SKM-1 treated with dmso at 0.1 percent for 144 hours (cell line): ENCODE measurements at regions not wholly inside any gene's neighbourhood (a gene's known extent, or its start where the extent isn't known, plus 50 kb on each side); places are given as distances from the start of the nearest gene placed in this dataset.
"Not testable (repeated sequence)": the region's sequence is repeated elsewhere in the genome, so short reads cannot be mapped to it uniquely, and the experiment has no call there.

Experiments used
- DNase-seq: peaks from one replicate; lab custom pipeline; 2025; ENCODE audit not compliant: unreplicated experiment; lab: John Stamatoyannopoulos, UW

GRCh38 chrX:97995834-97996233, 1112.1 kb downstream of the RPA4 start:
- DNase-seq, result no peak

DNA sequence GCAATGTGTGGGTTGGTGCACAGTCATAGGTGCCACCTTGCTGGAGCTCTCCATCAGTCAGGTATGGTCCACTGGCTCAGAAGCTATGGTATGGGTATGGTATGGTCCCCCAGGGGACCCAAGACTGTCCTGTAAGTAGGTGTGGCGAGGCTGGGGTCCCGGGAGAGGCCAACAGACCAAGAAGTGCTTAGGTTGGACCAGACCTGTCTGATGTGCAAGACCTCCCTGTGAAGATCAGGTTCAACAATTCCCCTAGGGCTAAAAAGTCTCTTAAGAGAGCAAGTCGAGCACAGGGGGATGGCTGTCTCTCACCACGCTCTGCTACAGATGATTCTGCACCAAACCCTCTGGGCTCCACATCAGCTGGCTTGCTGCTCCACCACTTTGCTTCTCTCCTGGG, 1145.0 kb downstream of the RPA4 start:
- DNase-seq, result no peak

DNA sequence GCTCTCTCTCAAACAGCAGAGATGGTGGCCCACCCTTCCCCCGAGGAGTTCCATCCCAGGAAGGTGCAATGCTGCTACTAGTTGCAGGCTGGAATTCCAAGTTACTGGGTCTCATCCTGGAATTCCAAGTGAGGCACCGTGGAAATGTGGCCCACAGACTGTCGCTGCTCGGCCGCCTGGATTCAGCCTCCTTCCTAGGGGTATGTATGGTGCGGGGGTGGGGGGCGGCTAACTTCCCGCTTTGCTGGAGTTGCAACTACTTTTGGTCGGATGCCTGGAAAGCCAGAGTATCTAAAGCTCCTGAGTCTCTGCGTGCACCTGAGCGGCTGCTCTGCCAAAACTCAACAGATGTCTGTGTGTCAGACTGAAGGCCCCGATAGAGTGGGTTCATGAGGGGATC, 1146.2 kb downstream of the RPA4 start:
- no peak for DNase-seq

- DNase-seq, result no peak
Observed at GRCh38 chrX:98057176-98057575, 1173.5 kb downstream of the RPA4 start.

- no peak for DNase-seq
Observed at GRCh38 chrX:98065151-98065550, 1181.4 kb downstream of the RPA4 start.

- no peak for DNase-seq
Observed at GRCh38 chrX:98067611-98068010, 1183.9 kb downstream of the RPA4 start.

GRCh38 chrX:98068024-98068580, 1184.4 kb downstream of the RPA4 start:
- no peak for DNase-seq

- no peak for DNase-seq
Observed at GRCh38 chrX:98071331-98071730, 1187.6 kb downstream of the RPA4 start.

- DNase-seq, result no peak
Observed at GRCh38 chrX:98077440-98077839, 1193.7 kb downstream of the RPA4 start.

DNA sequence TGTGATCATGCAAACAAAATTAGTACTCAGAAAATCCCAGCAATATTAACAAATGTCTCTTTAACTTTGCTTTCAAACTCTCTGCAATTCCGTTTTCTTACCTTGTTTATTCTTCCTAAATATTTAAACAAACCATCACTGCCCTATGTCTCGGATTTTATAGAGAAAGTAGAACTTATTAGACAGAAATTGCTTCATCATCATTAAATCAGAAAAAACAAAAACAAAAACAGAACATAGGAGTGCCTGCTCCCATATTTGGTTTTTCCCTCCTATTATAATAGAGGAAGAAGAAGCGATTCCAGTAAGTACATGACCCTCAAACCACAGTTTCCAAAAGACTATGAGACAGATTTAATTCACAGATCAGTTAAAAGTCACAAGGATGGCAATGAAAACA, 1228.0 kb downstream of the RPA4 start:
- no peak for DNase-seq

GRCh38 chrX:98114021-98114420, 1230.3 kb downstream of the RPA4 start:
- DNase-seq, result no peak

- DNase-seq, result no peak
Observed at GRCh38 chrX:98141466-98141865, 1257.8 kb downstream of the RPA4 start.

- no peak for DNase-seq
Observed at GRCh38 chrX:98191003-98191402, 1307.3 kb downstream of the RPA4 start.

- no peak for DNase-seq
Observed at GRCh38 chrX:98194036-98194435, 1310.3 kb downstream of the RPA4 start.

GRCh38 chrX:98203800-98204199, 1320.1 kb downstream of the RPA4 start:
- DNase-seq, result no peak

- DNase-seq, result no peak
Observed at GRCh38 chrX:98207947-98208346, 1324.2 kb downstream of the RPA4 start.

DNA sequence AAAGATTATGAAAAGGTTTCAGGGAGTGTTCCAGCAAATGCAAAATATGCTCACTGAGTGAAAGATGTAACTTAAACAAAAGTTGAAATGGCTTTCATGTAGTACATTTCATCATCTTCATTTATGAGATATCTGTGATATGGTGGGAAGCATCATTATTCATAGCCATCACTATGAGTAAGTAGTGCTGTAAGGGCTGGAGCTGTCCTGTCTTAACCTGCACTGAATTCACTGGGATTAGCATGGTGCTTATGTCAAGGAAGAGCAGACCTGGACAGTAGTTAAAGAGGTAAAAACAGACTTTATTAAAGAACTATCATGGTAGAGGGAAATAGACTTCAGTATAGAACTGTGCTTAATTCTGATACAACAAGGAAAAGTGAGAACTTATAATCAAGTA, 1347.3 kb downstream of the RPA4 start:
- no peak for DNase-seq

DNA sequence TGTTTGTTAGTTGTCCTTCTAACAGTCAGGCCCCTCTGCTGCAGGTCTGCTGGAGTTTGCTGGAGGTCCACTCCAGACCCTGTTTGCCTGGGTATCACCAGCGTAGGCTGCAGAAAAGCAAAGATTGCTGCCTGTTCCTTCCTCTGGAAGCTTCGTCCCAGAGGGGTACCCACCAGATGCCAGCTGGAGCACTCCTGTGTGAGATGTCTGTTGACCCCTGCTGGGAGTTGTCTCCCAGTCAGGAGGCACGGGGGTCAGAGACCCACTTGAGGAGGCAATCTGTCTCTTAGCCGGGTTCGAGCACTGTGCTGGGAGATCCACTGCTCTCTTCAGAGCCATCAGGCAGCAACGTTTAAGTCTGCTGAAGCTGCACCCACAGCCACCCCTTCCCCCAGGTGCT, 1356.4 kb downstream of the RPA4 start:
- DNase-seq, result not testable (repeated sequence)

- no peak for DNase-seq
Observed at GRCh38 chrX:98263135-98263534, 1379.4 kb downstream of the RPA4 start.

DNA sequence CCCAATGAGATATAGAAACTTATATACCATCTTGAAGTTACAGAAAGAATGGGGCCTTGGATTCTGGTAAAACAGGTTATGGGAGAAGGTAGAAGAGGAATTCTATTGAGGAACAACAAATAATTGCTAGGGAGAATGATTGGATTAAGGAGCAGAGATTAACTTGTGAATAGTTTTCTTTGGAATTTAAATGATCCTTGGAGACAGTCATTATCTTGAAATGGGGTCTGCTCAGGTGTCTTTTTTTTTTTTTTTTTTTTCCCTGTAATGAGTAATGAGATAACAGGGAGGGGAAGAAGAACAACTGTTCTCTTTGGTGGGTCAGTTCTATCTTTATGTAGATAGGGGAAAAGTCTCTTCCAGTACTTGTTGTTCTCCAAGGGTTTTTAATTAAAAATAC, 1406.0 kb downstream of the RPA4 start:
- DNase-seq, result no peak

GRCh38 chrX:98294310-98294709, 1410.6 kb downstream of the RPA4 start:
- no peak for DNase-seq

DNA sequence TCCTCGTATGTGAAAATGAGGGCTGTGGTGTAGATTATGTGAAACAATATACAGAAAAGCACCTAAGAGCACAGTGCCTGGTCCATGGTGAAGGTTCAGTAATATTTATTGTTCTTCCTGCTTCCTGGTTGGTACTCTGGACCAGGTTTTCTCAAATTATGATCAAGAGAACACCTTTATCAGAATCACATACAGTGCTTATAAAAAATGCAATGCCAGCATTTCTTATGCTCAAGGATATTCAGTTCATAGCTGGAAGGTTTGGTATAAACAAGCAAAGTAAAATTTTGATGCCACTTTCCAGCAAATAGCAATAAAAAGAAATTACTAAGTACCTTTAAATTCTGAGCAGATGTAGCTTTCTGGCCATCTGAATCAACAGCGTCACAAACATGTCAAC, 1412.4 kb downstream of the RPA4 start:
- DNase-seq, result no peak

DNA sequence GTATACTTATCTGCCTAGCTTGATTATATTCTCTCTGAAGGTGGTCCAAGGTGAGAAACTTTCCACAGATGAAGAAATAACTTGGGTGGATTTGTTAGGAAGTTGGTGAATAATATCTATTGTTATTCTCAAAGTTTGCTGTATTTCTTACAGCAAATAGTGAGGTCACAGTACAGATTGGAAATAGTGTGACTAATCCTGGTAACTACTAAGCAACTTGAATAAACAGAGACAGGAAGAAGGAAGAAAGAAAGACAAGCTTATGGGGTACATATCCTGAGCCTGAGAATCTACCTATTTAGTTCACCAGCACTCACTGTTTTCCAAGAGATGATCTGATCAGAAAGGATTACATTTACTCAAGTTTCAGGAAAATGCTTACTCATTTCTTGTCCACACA, 1416.1 kb downstream of the RPA4 start:
- DNase-seq, result no peak

DNA sequence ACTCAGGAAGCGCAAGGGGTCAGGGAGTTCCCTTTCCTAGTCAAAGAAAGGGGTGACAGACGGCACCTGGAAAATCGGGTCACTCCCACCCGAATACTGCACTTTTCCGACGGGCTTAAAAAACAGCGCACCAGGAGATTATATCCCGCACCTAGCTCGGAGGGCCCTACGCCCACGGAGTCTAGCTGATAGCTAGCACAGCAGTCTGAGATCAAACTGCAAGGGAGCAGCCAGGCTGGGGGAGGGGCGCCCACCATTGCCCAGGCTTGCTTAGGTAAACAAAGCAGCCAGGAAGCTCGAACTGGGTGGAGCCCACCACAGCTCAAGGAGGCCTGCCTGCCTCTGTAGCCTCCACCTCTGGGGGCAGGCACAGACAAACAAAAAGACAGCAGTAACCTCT, 1416.8 kb downstream of the RPA4 start:
- DNase-seq, result not testable (repeated sequence)
